SJSA1 (cell line): ENCODE measurements at regions not wholly inside any gene's neighbourhood (a gene's known extent, or its start where the extent isn't known, plus 50 kb on each side); places are given as distances from the start of the nearest gene placed in this dataset.

ENCODE experiments used
- DNase-seq, 2 experiments: peaks; one replicate each; pipeline ENCODE4 v3.0.0-alpha.2; 2015 to 2020; ENCODE audit warnings: low spot score in 2 of 2, low read depth in 1 of 2
- H3K27ac ChIP-seq: fragments of 250-450 bp; sonication (Bioruptor Pico); 2 replicates; pipeline ENCODE4 v1.5.1; 2020; ENCODE audit warnings: mild to moderate bottlenecking, moderate library complexity
- H3K27me3 ChIP-seq: fragments of 250-450 bp; sonication (Bioruptor Pico); replicated peaks from 2 replicates; pipeline ENCODE4 v1.5.1; 2020; ENCODE audit warnings: mild to moderate bottlenecking, moderate library complexity
- H3K36me3 ChIP-seq: fragments of 250-450 bp; sonication (Bioruptor Pico); 2 replicates; pipeline ENCODE4 v1.5.1; 2020; ENCODE audit warnings: mild to moderate bottlenecking
- H3K4me1 ChIP-seq: fragments of 250-450 bp; sonication (Bioruptor Pico); replicated peaks from 2 replicates; pipeline ENCODE4 v1.6.1; 2021; ENCODE audit warnings: mild to moderate bottlenecking
- H3K4me3 ChIP-seq: fragments of 250-450 bp; sonication (Bioruptor Pico); 2 replicates; pipeline ENCODE4 v1.5.1; 2020; ENCODE audit warnings: mild to moderate bottlenecking
- H3K9me3 ChIP-seq: fragments of 250-450 bp; sonication (Bioruptor Pico); replicated peaks from 2 replicates; pipeline ENCODE4 v1.5.1; 2020; ENCODE audit warnings: mild to moderate bottlenecking

DNA sequence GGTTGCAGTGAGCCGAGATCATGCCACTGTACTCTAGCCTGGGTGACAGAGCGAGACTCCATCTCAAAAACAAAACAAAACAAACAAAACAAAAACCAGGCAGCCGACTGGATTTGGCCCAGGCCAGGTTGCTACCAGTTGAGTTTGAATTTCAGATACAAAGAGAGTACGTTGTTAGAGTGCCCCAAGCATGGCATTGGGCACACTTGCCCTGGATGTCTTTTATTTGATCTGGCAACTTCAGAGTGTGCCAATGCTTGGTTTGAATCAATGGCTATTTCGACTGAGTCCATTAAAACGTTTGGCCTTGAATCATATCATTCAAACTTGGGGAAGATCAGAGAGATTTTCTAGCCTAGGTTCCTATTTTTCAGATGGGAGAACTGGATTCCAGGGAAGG is 213.4 kb upstream of the SHH start:
- no peak overlapping the region for H3K4me3 ChIP-seq
- H3K9me3 ChIP-seq = no peaks in the 10 kb centered on the region
- peaks cover 24% of the 10 kb centered on the region for H3K27me3 ChIP-seq
- H3K27ac ChIP-seq = no peak overlapping the region
- DNase-seq = no peak
- no peaks in the 10 kb centered on the region for H3K4me1 ChIP-seq
- no peaks in the 10 kb centered on the region for H3K36me3 ChIP-seq

- Histone ChIP-seq H3K36me3 (no peaks in the 10 kb centered on the region), H3K9me3 (no peaks in the 10 kb centered on the region), H3K4me3 (no peak overlapping the region), H3K27me3 (peaks cover 24% of the 10 kb centered on the region), H3K4me1 (no peaks in the 10 kb centered on the region), H3K27ac (no peak overlapping the region)
- DNase-seq = no peak
These were observed 211.9 kb upstream of the SHH start for GRCh38 chr7:156024201-156024600.

DNA sequence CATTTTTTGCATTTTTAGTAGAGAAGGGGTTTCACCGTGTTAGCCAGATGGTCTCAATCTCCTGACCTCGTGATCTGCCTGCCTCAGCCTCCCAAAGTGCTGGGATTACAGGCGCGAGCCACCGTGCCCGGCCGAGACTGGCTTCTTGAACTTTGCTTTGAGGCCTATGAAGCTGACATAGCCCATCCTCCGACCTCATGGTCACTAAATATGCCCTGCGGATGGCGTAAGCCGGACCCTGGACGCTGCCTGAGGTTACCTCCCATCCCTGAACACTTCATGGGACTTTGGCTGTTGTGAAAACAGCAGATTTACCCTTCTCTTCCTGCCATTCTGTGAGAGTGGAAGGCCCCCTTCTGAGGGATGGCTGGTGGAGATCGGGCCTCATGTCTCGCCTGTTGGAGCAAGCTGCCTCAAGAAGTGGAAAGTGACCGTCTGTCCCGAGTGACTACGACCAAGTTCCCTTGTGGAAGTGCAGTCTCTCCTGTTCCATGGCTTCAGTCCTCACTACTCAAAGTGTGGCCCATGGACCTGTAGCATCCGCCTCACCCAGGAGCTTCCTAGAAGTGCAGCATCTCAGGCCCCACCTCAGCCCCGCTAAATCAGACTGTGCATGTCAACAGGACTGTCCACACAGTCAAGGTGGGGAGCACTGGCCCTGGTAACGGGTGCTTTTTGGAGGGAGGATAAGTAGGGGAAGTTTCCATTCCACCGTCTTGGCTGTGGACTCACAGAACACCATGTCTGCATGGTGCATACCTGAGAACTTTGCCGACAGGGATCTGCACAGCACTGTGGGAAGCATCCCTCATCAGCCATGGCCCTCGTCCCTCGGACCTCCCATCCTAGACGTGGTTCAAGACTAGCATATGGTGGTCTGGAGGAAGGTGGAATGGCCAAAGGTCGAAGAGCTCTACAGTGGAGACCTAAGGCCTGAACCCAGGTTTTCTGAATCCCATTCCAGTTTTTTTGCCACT is 210.5 kb upstream of the SHH start:
- no peak for DNase-seq
- Histone ChIP-seq H3K36me3 (no peaks in the 10 kb centered on the region), H3K9me3 (no peaks in the 10 kb centered on the region), H3K27ac (no peak overlapping the region), H3K4me1 (no peaks in the 10 kb centered on the region), H3K4me3 (no peak overlapping the region), H3K27me3 (peaks cover 18% of the 10 kb centered on the region)

GRCh38 chr7:156021471-156021870 is 209.2 kb upstream of the SHH start:
- no peak overlapping the region for H3K27ac ChIP-seq

DNA sequence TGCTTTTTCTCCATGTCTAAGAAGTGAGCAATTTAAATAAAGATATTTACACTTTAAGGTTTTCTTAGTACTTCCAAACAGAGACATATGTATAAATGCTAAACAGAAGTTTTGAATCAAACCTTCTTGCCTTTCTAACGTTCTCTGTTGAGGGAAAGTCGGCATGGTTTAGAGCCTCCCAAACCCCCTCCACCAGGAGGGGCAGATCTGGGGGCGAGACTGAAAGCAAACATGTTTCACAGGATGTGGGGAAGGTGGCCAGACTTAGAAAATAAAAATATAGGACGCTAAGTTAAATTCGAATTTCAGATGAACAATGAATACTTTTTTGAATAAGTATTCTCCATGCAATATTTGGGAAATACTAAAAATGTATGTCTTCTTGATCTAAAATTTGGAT is 208.3 kb upstream of the SHH start:
- Histone ChIP-seq H3K27me3 (peaks cover 13% of the 10 kb centered on the region; the same call in 1 of the 2 replicates), H3K9me3 (no peaks in the 10 kb centered on the region), H3K27ac (no peak overlapping the region), H3K4me1 (no peaks in the 10 kb centered on the region), H3K4me3 (no peak overlapping the region), H3K36me3 (no peaks in the 10 kb centered on the region)
- no peak for DNase-seq

More at GRCh38 chr7:156021471-156021870, 209.2 kb upstream of the SHH start:
- Histone ChIP-seq H3K27me3 (peaks cover 13% of the 10 kb centered on the region; the same call in 1 of the 2 replicates), H3K4me3 (no peak overlapping the region), H3K36me3 (no peaks in the 10 kb centered on the region), H3K4me1 (no peaks in the 10 kb centered on the region), H3K9me3 (no peaks in the 10 kb centered on the region)
- no peak for DNase-seq

GRCh38 chr7:156019776-156020565 is 207.7 kb upstream of the SHH start:
- Histone ChIP-seq H3K27ac (no peak overlapping the region), H3K27me3 (peaks cover 13% of the 10 kb centered on the region; the same call in 1 of the 2 replicates), H3K4me3 (no peak overlapping the region), H3K4me1 (no peaks in the 10 kb centered on the region), H3K36me3 (no peaks in the 10 kb centered on the region), H3K9me3 (no peaks in the 10 kb centered on the region)
- DNase-seq = no peak

GRCh38 chr7:156019308-156019707 is 207.0 kb upstream of the SHH start:
- DNase-seq = no peak
- Histone ChIP-seq H3K36me3 (no peaks in the 10 kb centered on the region), H3K9me3 (no peaks in the 10 kb centered on the region), H3K4me3 (no peak overlapping the region), H3K4me1 (no peaks in the 10 kb centered on the region), H3K27me3 (peaks cover 7% of the 10 kb centered on the region; the same call in 1 of the 2 replicates), H3K27ac (no peak overlapping the region)

- DNase-seq = peak in 1 of 2 experiments; percentile 23
- Histone ChIP-seq H3K36me3 (no peaks in the 10 kb centered on the region), H3K4me1 (no peaks in the 10 kb centered on the region), H3K9me3 (no peaks in the 10 kb centered on the region), H3K27ac (no peak overlapping the region), H3K4me3 (no peak overlapping the region), H3K27me3 (no peaks in the 10 kb centered on the region)
These were observed 205.8 kb upstream of the SHH start for GRCh38 chr7:156017916-156018700.

- no peaks in the 10 kb centered on the region for H3K27me3 ChIP-seq
- H3K4me3 ChIP-seq = no peak overlapping the region
- no peaks in the 10 kb centered on the region for H3K36me3 ChIP-seq
- H3K9me3 ChIP-seq = no peaks in the 10 kb centered on the region
- DNase-seq = peak in 1 of 2 experiments; percentile 21
- H3K27ac ChIP-seq = no peak overlapping the region
- H3K4me1 ChIP-seq = no peaks in the 10 kb centered on the region
These were observed 205.2 kb upstream of the SHH start for GRCh38 chr7:156017431-156017830.

DNA sequence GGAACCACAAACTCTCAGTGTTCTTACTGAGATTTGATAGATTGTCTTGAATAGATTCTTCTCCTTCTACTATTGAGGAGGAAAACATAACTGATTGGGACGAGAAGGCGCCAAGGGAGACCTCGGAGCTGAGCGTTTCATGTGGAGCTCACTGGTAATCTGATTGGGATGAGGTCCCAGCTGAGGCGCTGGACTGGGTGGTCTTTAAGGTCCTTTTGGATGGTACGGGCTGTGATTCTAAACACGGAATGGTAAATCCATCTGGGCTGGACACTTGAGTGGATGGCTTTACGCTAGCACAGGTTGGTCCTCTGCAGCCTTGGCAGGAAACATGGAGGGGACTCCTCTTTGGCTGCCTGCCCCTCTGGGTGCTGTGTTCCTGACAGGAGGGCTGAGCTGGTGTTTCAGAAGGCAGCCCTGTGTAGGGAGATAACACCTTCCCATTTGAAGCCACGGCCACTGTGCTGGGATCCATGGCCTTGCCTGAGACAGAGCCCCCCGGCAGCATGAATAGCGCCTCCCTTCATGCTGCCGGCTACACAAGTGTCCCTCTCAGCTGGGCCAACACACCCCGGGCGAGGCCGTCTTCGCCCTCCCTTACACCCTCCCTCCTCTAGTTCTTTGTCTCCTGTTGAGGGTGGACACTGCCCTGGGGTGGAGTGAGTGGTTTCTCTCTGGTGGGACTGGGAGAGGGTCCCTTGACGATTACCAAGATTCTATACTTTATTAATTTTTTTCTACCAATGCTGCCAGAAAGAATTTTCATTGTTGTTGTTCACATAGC is 203.2 kb upstream of the SHH start:
- H3K27me3 ChIP-seq = no peaks in the 10 kb centered on the region
- peaks cover 3% of the 10 kb centered on the region; the same call in 1 of the 2 replicates for H3K9me3 ChIP-seq
- DNase-seq = peak in 1 of 2 experiments; percentile 32
- no peak overlapping the region for H3K4me3 ChIP-seq
- H3K27ac ChIP-seq = no peak overlapping the region
- no peaks in the 10 kb centered on the region for H3K36me3 ChIP-seq
- H3K4me1 ChIP-seq = no peaks in the 10 kb centered on the region

DNA sequence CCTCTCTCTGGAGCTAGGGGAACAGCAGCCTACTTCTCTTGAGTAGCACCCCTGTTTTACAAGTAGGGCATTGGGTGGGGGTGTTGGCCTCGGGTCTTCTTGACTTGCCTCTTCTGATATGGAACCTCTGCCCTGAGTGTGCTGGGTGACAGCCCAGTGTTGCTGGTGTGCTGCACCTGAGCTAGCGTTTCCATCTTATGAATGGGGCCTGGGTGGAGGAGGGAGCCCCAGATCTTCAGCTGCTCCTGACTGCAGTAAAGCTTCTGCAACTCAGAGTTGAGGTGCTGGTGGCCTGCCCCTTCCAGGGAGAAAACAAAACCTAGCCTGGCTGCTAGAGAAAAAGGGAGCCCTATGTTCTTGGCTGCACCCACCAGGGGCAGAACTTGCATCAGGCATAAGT is 202.5 kb upstream of the SHH start:
- H3K36me3 ChIP-seq = no peaks in the 10 kb centered on the region
- H3K4me3 ChIP-seq = no peak overlapping the region
- H3K9me3 ChIP-seq = peaks cover 3% of the 10 kb centered on the region; the same call in 1 of the 2 replicates
- H3K27me3 ChIP-seq = 0 out of 2 replicates have a peak, but pooled peaks cover 5% of the 10 kb centered on the region
- H3K27ac ChIP-seq = no peak overlapping the region
- no peaks in the 10 kb centered on the region for H3K4me1 ChIP-seq
- peak in 1 of 2 experiments; percentile 12 for DNase-seq

- H3K36me3 ChIP-seq = no peaks in the 10 kb centered on the region
- peaks cover 3% of the 10 kb centered on the region; the same call in 1 of the 2 replicates for H3K9me3 ChIP-seq
- no peaks in the 10 kb centered on the region for H3K4me1 ChIP-seq
- no peak overlapping the region for H3K4me3 ChIP-seq
- H3K27ac ChIP-seq = no peak overlapping the region
- H3K27me3 ChIP-seq = 0 out of 2 replicates have a peak, but pooled peaks cover 7% of the 10 kb centered on the region
- peak in 1 of 2 experiments; percentile 13 for DNase-seq
These were observed 201.9 kb upstream of the SHH start for GRCh38 chr7:156014201-156014600.
